ENCODE measurements at regions not wholly inside any gene's neighbourhood (a gene's known extent, or its start where the extent isn't known, plus 50 kb on each side); places are given as distances from the start of the nearest gene placed in this dataset.

- Histone ChIP-seq H3K4me1 (no peaks in the 10 kb centered on the region), H3K36me3 (no peaks in the 10 kb centered on the region), H3K27me3 (no peaks in the 10 kb centered on the region), H3K9me3 (no peaks in the 10 kb centered on the region), H3K27ac (no peak overlapping the region), H3K4me3 (no peak overlapping the region)
- intact Hi-C loops (cut with DNase I), result no loop called here
- no peak for TF ChIP-seq CTCF (IDR thresholded peaks at IDR 0.05)
- DNase-seq (ENCODE audit: low spot score in 2 of 2), result no peak
These were observed 157.5 kb downstream of the HS3ST2 start for GRCh38 chr16:22971346-22971924.

GRCh38 chr16:22970209-22970865, 156.4 kb downstream of the HS3ST2 start:
- Histone ChIP-seq H3K36me3 (no peaks in the 10 kb centered on the region), H3K4me1 (no peaks in the 10 kb centered on the region), H3K4me3 (no peak overlapping the region), H3K9me3 (no peaks in the 10 kb centered on the region), H3K27me3 (no peaks in the 10 kb centered on the region), H3K27ac (no peak overlapping the region)
- intact Hi-C loops (cut with DNase I), result no loop called here
- no peak for TF ChIP-seq CTCF (IDR thresholded peaks at IDR 0.05)
- DNase-seq (ENCODE audit: low spot score in 2 of 2), result no peak

GRCh38 chr16:22969567-22969966, 155.6 kb downstream of the HS3ST2 start:
- no peak for DNase-seq (ENCODE audit: low spot score in 2 of 2)
- no peaks in the 10 kb centered on the region for H3K4me1 ChIP-seq
- no peak overlapping the region for H3K4me3 ChIP-seq
- TF ChIP-seq CTCF (IDR thresholded peaks at IDR 0.05), result no peak
- intact Hi-C loops (cut with DNase I), result no loop called here
- H3K9me3 ChIP-seq, result no peaks in the 10 kb centered on the region
- H3K27me3 ChIP-seq, result no peaks in the 10 kb centered on the region
- H3K36me3 ChIP-seq, result no peaks in the 10 kb centered on the region
- no peak overlapping the region for H3K27ac ChIP-seq

DNA sequence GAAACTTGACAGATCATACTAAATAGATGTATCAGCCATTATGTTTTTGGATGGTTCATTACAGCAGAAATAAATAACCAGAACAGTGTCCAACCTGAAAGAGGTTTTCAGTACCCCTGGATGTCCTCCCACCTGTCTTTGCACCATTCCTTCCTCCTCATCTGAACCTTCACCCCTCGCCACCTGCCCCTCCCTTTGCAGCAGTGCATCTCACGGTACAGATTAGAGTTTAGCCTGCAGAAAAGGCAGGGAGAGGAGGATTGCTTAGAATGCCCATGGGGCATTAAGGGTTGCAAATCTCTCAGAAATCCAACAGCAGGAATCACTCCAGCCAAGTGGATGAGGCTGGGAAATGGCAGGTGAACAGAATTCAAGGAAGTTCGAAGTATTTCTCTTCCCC, 155.0 kb downstream of the HS3ST2 start:
- intact Hi-C loops (cut with DNase I), result no loop called here
- TF ChIP-seq CTCF (IDR thresholded peaks at IDR 0.05), result no peak
- H3K27me3 ChIP-seq, result no peaks in the 10 kb centered on the region
- no peak for DNase-seq (ENCODE audit: low spot score in 2 of 2)
- H3K9me3 ChIP-seq, result no peaks in the 10 kb centered on the region
- no peak overlapping the region for H3K27ac ChIP-seq
- no peak overlapping the region for H3K4me3 ChIP-seq
- no peaks in the 10 kb centered on the region for H3K36me3 ChIP-seq
- H3K4me1 ChIP-seq, result no peaks in the 10 kb centered on the region

- TF ChIP-seq CTCF (IDR thresholded peaks at IDR 0.05), result no peak
- intact Hi-C loops (cut with DNase I), result no loop called here
- no peak overlapping the region for H3K27ac ChIP-seq
- no peaks in the 10 kb centered on the region for H3K4me1 ChIP-seq
- H3K36me3 ChIP-seq, result no peaks in the 10 kb centered on the region
- H3K4me3 ChIP-seq, result no peak overlapping the region
- DNase-seq (ENCODE audit: low spot score in 2 of 2), result no peak
- no peaks in the 10 kb centered on the region for H3K9me3 ChIP-seq
- H3K27me3 ChIP-seq, result no peaks in the 10 kb centered on the region
These were observed 153.6 kb downstream of the HS3ST2 start for GRCh38 chr16:22967521-22968095.

Measured in ascending aorta (tissue), 2 donors.